ENCODE measurements at regions not wholly inside any gene's neighbourhood (a gene's known extent, or its start where the extent isn't known, plus 50 kb on each side); places are given as distances from the start of the nearest gene placed in this dataset.

- no peak for TF ChIP-seq POLR2A (IDR thresholded peaks at IDR 0.05)
- no peak for TF ChIP-seq CTCF (IDR thresholded peaks at IDR 0.05)
- Histone ChIP-seq H3K27ac (no peak overlapping the region), H3K9me3 (no peaks in the 10 kb centered on the region), H3K4me1 (no peaks in the 10 kb centered on the region), H3K4me3 (replicated peaks in 1 of 3) (no peak overlapping the region), H3K27me3 (no peaks in the 10 kb centered on the region), H3K36me3 (no peaks in the 10 kb centered on the region)
- no peak for DNase-seq
- intact Hi-C loops (cut with DNase I), result no loop called here
- 86 to 91% methylated on average over 2 of the region's 2 CpGs for WGBS, 2 donors
Observed at GRCh38 chr17:6290488-6291196, 144.3 kb downstream of the AIPL1 start.

GRCh38 chr17:6286233-6286632 is 148.7 kb downstream of the AIPL1 start:
- DNase-seq, result no peak
- TF ChIP-seq POLR2A (IDR thresholded peaks at IDR 0.05) (no peak), CTCF (IDR thresholded peaks at IDR 0.05) (no peak)
- intact Hi-C loops (cut with DNase I), result no loop called here
- H3K36me3 ChIP-seq, result no peaks in the 10 kb centered on the region
- H3K4me3 ChIP-seq (replicated peaks in 1 of 3), result no peak overlapping the region
- H3K4me1 ChIP-seq, result no peaks in the 10 kb centered on the region
- H3K9me3 ChIP-seq, result no peaks in the 10 kb centered on the region
- WGBS, 2 donors, result 42 to 45% methylated on average over 4 of the region's 4 CpGs
- H3K27ac ChIP-seq, result no peak overlapping the region
- no peaks in the 10 kb centered on the region for H3K27me3 ChIP-seq

GRCh38 chr17:6285486-6285885 is 149.4 kb downstream of the AIPL1 start:
- no peak for DNase-seq
- H3K27ac ChIP-seq, result no peak overlapping the region
- no peaks in the 10 kb centered on the region for H3K27me3 ChIP-seq
- no peaks in the 10 kb centered on the region for H3K4me1 ChIP-seq
- H3K36me3 ChIP-seq, result no peaks in the 10 kb centered on the region
- no peak overlapping the region for H3K4me3 ChIP-seq (replicated peaks in 1 of 3)
- intact Hi-C loops (cut with DNase I), result no loop called here
- H3K9me3 ChIP-seq, result no peaks in the 10 kb centered on the region
- TF ChIP-seq POLR2A (IDR thresholded peaks at IDR 0.05) (no peak), CTCF (IDR thresholded peaks at IDR 0.05) (no peak)

- Histone ChIP-seq H3K27me3 (no peaks in the 10 kb centered on the region), H3K4me3 (replicated peaks in 1 of 3) (no peak overlapping the region), H3K27ac (no peak overlapping the region), H3K36me3 (no peaks in the 10 kb centered on the region), H3K4me1 (no peaks in the 10 kb centered on the region), H3K9me3 (no peaks in the 10 kb centered on the region)
- intact Hi-C loops (cut with DNase I), result no loop called here
- peak in 1 of 2 donors; percentile 3 for DNase-seq
- 19 to 20% methylated on average over 7 of the region's 7 CpGs for WGBS, 2 donors
- no peak for TF ChIP-seq POLR2A (IDR thresholded peaks at IDR 0.05)
- no peak for TF ChIP-seq CTCF (IDR thresholded peaks at IDR 0.05)
Observed at GRCh38 chr17:6279659-6280058, 155.3 kb downstream of the AIPL1 start.

GRCh38 chr17:6278376-6278775 is 156.5 kb downstream of the AIPL1 start:
- intact Hi-C loops (cut with DNase I), result no loop called here
- TF ChIP-seq POLR2A (IDR thresholded peaks at IDR 0.05), result no peak
- TF ChIP-seq CTCF (IDR thresholded peaks at IDR 0.05), result no peak

More at GRCh38 chr17:6278376-6278775, 156.5 kb downstream of the AIPL1 start:
- H3K4me3 ChIP-seq (replicated peaks in 1 of 3), result no peak overlapping the region
- H3K27ac ChIP-seq, result no peak overlapping the region
- H3K36me3 ChIP-seq, result no peaks in the 10 kb centered on the region
- DNase-seq, result no peak
- H3K9me3 ChIP-seq, result no peaks in the 10 kb centered on the region
- no peaks in the 10 kb centered on the region for H3K4me1 ChIP-seq
- 78 to 84% methylated on average over 4 of the region's 4 CpGs for WGBS, 2 donors
- no peaks in the 10 kb centered on the region for H3K27me3 ChIP-seq

Data from thyroid gland (tissue), 4 donors.